ENCODE measurements at regions not wholly inside any gene's neighbourhood (a gene's known extent, or its start where the extent isn't known, plus 50 kb on each side); places are given as distances from the start of the nearest gene placed in this dataset.

DNA sequence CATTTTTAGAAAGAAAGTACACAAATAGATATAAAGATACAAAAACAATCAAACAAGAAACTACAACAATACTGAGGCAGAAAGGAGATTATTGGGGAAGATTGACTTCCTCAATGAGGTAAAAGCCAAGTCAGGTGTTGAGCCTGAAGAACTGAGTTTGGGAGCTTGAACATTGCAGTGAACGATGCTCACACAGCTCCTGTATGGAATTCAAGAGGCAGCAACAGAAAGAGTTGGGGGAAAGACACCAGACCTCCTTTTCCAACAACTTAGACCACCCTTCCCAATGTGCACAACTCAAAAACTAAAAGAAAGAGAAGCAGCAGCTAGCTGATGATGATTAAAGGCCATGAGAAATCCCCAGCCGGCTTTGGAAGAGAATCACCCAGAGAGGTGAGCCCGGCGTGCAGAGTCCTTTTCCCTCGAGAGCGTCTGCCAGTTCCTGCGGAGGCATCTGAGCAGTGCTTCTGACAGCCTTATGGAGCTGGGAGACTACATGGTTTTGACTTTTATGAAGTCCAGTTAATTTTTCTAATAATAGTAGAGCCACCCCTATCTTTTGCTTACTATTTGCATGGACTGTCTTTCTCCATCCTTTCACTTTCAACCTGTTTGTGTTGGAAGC lies 106.9 kb upstream of the RFX8 start:
- TF ChIP-seq, protein P1, sequence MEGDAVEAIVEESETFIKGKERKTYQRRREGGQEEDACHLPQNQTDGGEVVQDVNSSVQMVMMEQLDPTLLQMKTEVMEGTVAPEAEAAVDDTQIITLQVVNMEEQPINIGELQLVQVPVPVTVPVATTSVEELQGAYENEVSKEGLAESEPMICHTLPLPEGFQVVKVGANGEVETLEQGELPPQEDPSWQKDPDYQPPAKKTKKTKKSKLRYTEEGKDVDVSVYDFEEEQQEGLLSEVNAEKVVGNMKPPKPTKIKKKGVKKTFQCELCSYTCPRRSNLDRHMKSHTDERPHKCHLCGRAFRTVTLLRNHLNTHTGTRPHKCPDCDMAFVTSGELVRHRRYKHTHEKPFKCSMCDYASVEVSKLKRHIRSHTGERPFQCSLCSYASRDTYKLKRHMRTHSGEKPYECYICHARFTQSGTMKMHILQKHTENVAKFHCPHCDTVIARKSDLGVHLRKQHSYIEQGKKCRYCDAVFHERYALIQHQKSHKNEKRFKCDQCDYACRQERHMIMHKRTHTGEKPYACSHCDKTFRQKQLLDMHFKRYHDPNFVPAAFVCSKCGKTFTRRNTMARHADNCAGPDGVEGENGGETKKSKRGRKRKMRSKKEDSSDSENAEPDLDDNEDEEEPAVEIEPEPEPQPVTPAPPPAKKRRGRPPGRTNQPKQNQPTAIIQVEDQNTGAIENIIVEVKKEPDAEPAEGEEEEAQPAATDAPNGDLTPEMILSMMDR (IDR thresholded peaks at IDR 0.05), result no peak
- TF ChIP-seq POLR2AphosphoS5 (IDR thresholded peaks at IDR 0.05) (no peak), POLR2A (IDR thresholded peaks at IDR 0.05) (no peak), EP300 (IDR thresholded peaks at IDR 0.05; ENCODE audit: low read depth) (no peak)

All from transverse colon (tissue), 4 donors.